Cardiac muscle cell (in vitro differentiated cells and primary cell): ENCODE measurements at regions not wholly inside any gene's neighbourhood (a gene's known extent, or its start where the extent isn't known, plus 50 kb on each side); places are given as distances from the start of the nearest gene placed in this dataset.
A peak's percentile ranks its signal among the peaks of the same experiment; 100 is the strongest.

Experiments
- DNase-seq, 2 donors: peaks; one replicate each; pipeline versions ENCODE4 v3.0.0 to v3.0.0-alpha.2; 2010 to 2017; ENCODE audit warnings: low read depth in 1 of 2, low spot score in 1 of 2
- H3K27ac ChIP-seq: fragments of 200-600 bp; sonication (generic); 2 replicates; pipeline ENCODE4 v1.5.1; 2016
- H3K27me3 ChIP-seq: fragments of 200-600 bp; sonication (generic); 2 replicates; pipeline ENCODE4 v1.6.0; 2016; ENCODE audit warnings: control low read depth
- H3K36me3 ChIP-seq: fragments of 200-600 bp; sonication (generic); 2 replicates; pipeline ENCODE4 v1.5.1; 2016; ENCODE audit warnings: control low read depth
- H3K4me1 ChIP-seq: fragments of 200-600 bp; sonication (generic); 2 replicates; pipeline ENCODE4 v1.8.1; 2017; ENCODE audit warnings: low read depth, mild to moderate bottlenecking, mixed run types
- H3K4me3 ChIP-seq: fragments of 200-600 bp; sonication (generic); 2 replicates; pipeline ENCODE4 v1.5.1; 2016; ENCODE audit warnings: mild to moderate bottlenecking
- H3K9me3 ChIP-seq: fragments of 200-600 bp; sonication (generic); 2 replicates; pipeline ENCODE4 v1.5.1; 2017; ENCODE audit warnings: low read depth, mild to moderate bottlenecking, control low read depth
- CTCF ChIP-seq: IDR thresholded peaks from 2 replicates; pipeline ENCODE4 v1.5.1; 2012; ENCODE audit warnings: low read depth, mild to moderate bottlenecking, low read length

GRCh38 chr7:128145191-128145590 lies 95.9 kb upstream of the LEP start:
- no peak for TF ChIP-seq CTCF
- DNase-seq = no peak
- H3K27me3 ChIP-seq = peaks cover 33% of the 10 kb centered on the region
- no peak overlapping the region for H3K4me3 ChIP-seq
- no peaks in the 10 kb centered on the region for H3K4me1 ChIP-seq
- H3K36me3 ChIP-seq = no peaks in the 10 kb centered on the region
- no peak overlapping the region for H3K27ac ChIP-seq
- H3K9me3 ChIP-seq = no peaks in the 10 kb centered on the region

GRCh38 chr7:128146052-128146451 lies 95.0 kb upstream of the LEP start:
- H3K27ac ChIP-seq = no peak overlapping the region
- TF ChIP-seq CTCF = no peak
- peaks cover 41% of the 10 kb centered on the region for H3K27me3 ChIP-seq
- no peaks in the 10 kb centered on the region for H3K4me1 ChIP-seq
- no peaks in the 10 kb centered on the region for H3K9me3 ChIP-seq
- no peaks in the 10 kb centered on the region for H3K36me3 ChIP-seq
- H3K4me3 ChIP-seq = no peak overlapping the region
- DNase-seq = no peak

- Histone ChIP-seq H3K4me1 (no peaks in the 10 kb centered on the region), H3K4me3 (no peak overlapping the region), H3K27ac (no peak overlapping the region), H3K9me3 (no peaks in the 10 kb centered on the region), H3K27me3 (peaks cover 38% of the 10 kb centered on the region), H3K36me3 (no peaks in the 10 kb centered on the region)
- DNase-seq = peak; percentile 22 to 49
- TF ChIP-seq CTCF = no peak
Measured at GRCh38 chr7:128148676-128149075, 92.4 kb upstream of the LEP start.

- Histone ChIP-seq H3K27ac (no peak overlapping the region), H3K4me3 (no peak overlapping the region), H3K36me3 (no peaks in the 10 kb centered on the region), H3K4me1 (no peaks in the 10 kb centered on the region), H3K9me3 (no peaks in the 10 kb centered on the region), H3K27me3 (peaks cover 38% of the 10 kb centered on the region)
- no peak for TF ChIP-seq CTCF
- no peak for DNase-seq
Measured at GRCh38 chr7:128150223-128150865, 90.7 kb upstream of the LEP start.

GRCh38 chr7:128151635-128152034 lies 89.4 kb upstream of the LEP start:
- peaks cover 38% of the 10 kb centered on the region for H3K27me3 ChIP-seq
- H3K9me3 ChIP-seq = no peaks in the 10 kb centered on the region
- no peak for TF ChIP-seq CTCF
- H3K4me1 ChIP-seq = no peaks in the 10 kb centered on the region
- H3K36me3 ChIP-seq = no peaks in the 10 kb centered on the region
- H3K27ac ChIP-seq = no peak overlapping the region
- no peak for DNase-seq
- H3K4me3 ChIP-seq = no peak overlapping the region

- no peaks in the 10 kb centered on the region for H3K36me3 ChIP-seq
- H3K9me3 ChIP-seq = no peaks in the 10 kb centered on the region
- no peaks in the 10 kb centered on the region for H3K4me1 ChIP-seq
- H3K27ac ChIP-seq = no peak overlapping the region
- no peak for TF ChIP-seq CTCF
- no peak overlapping the region for H3K4me3 ChIP-seq
- peaks cover 41% of the 10 kb centered on the region for H3K27me3 ChIP-seq
- no peak for DNase-seq
Measured at GRCh38 chr7:128152721-128153120, 88.4 kb upstream of the LEP start.
